ENCODE measurements at regions not wholly inside any gene's neighbourhood (a gene's known extent, or its start where the extent isn't known, plus 50 kb on each side); places are given as distances from the start of the nearest gene placed in this dataset.

DNA sequence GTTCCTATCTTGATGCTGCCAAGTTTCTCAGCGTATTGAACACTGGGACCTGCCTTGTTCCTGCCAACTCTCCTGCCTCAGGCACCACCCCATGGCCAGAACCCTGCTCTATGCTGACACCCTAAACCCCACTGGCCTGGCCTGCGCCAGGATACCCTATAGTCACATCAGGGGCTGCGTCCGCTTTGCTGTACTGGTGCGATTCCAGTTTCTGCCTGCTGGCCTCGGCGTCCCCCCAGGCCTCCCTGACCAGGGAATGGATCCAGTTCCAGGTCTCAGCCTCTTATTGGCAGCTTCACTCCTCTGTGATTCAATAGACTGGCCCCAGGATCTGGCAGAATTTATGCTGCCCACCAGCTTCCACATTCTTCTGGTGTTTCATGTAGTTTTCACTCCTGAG is 55.0 kb downstream of the GPR6 start:
- TF ChIP-seq, protein P1, sequence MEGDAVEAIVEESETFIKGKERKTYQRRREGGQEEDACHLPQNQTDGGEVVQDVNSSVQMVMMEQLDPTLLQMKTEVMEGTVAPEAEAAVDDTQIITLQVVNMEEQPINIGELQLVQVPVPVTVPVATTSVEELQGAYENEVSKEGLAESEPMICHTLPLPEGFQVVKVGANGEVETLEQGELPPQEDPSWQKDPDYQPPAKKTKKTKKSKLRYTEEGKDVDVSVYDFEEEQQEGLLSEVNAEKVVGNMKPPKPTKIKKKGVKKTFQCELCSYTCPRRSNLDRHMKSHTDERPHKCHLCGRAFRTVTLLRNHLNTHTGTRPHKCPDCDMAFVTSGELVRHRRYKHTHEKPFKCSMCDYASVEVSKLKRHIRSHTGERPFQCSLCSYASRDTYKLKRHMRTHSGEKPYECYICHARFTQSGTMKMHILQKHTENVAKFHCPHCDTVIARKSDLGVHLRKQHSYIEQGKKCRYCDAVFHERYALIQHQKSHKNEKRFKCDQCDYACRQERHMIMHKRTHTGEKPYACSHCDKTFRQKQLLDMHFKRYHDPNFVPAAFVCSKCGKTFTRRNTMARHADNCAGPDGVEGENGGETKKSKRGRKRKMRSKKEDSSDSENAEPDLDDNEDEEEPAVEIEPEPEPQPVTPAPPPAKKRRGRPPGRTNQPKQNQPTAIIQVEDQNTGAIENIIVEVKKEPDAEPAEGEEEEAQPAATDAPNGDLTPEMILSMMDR (IDR thresholded peaks at IDR 0.05; ENCODE audit: poor library complexity, severe bottlenecking), result no peak
- TF ChIP-seq REST (IDR thresholded peaks at IDR 0.05; ENCODE audit: borderline replicate concordance) (no peak), MXI1 (conservative IDR thresholded peaks at IDR 0.05; ENCODE audit: poor library complexity, severe bottlenecking) (no peak), RAD21 (conservative IDR thresholded peaks at IDR 0.05) (no peak), POLR2AphosphoS5 (IDR thresholded peaks at IDR 0.05) (no peak), EP300 (conservative IDR thresholded peaks at IDR 0.05; ENCODE audit: poor library complexity, severe bottlenecking) (no peak), TAF1 (IDR thresholded peaks at IDR 0.05; ENCODE audit: low read depth) (no peak)
